Neural crest cell (in vitro differentiated cells): ENCODE measurements at regions not wholly inside any gene's neighbourhood (a gene's known extent, or its start where the extent isn't known, plus 50 kb on each side); places are given as distances from the start of the nearest gene placed in this dataset.

Source experiments
- DNase-seq: peaks from one replicate; pipeline ENCODE4 v3.0.0; 2021; ENCODE audit warnings: low read depth, mixed read lengths, low spot score
- H3K27ac Mint-ChIP-seq: one replicate; pipeline ENCODE4 v1.8.0; 2021; ENCODE audit warnings: mild to moderate bottlenecking, mixed read lengths; ENCODE audit not compliant: unreplicated experiment
- H3K27me3 Mint-ChIP-seq: 2 replicates; pipeline ENCODE4 v1.8.0; 2021; ENCODE audit warnings: low read depth, mild to moderate bottlenecking, mixed read lengths
- H3K36me3 Mint-ChIP-seq: 2 replicates; pipeline ENCODE4 v1.8.0; 2021; ENCODE audit warnings: low read depth, mild to moderate bottlenecking, mixed read lengths
- H3K4me1 Mint-ChIP-seq: 2 replicates; pipeline ENCODE4 v1.8.0; 2021; ENCODE audit warnings: mixed read lengths
- H3K4me3 Mint-ChIP-seq: one replicate; pipeline ENCODE4 v1.8.0; 2021; ENCODE audit warnings: mild to moderate bottlenecking, mixed read lengths
- H3K9me3 Mint-ChIP-seq: 2 replicates; pipeline ENCODE4 v1.8.0; 2021; ENCODE audit warnings: mixed read lengths
- CTCF ChIP-seq: fragments of 200-600 bp; sonication (generic); conservative IDR thresholded peaks from 2 replicates; pipeline ENCODE4 v1.5.0; 2021; ENCODE audit warnings: antibody characterized with exemption, mild to moderate bottlenecking

GRCh38 chr1:47708019-47708535, 270.2 kb downstream of the FOXD2 start:
- DNase-seq, result no peak
- TF ChIP-seq CTCF, result no peak
- Mint-ChIP-seq H3K9me3 (no peaks in the 10 kb centered on the region), H3K27me3 (peaks cover 95% of the 10 kb centered on the region), H3K36me3 (no peaks in the 10 kb centered on the region), H3K4me3 (peak overlapping the region; percentile 76), H3K4me1 (peaks cover 40% of the 10 kb centered on the region), H3K27ac (no peak overlapping the region)

- peak overlapping the region; percentile 27 for H3K27ac Mint-ChIP-seq
- peaks cover 39% of the 10 kb centered on the region for H3K4me1 Mint-ChIP-seq
- H3K9me3 Mint-ChIP-seq, result no peaks in the 10 kb centered on the region
- H3K4me3 Mint-ChIP-seq, result no peak overlapping the region
- no peak for TF ChIP-seq CTCF
- no peaks in the 10 kb centered on the region for H3K36me3 Mint-ChIP-seq
- peaks cover 95% of the 10 kb centered on the region for H3K27me3 Mint-ChIP-seq
- no peak for DNase-seq
Measured at GRCh38 chr1:47708658-47709018, 270.8 kb downstream of the FOXD2 start.

- Mint-ChIP-seq H3K4me1 (peaks cover 39% of the 10 kb centered on the region), H3K36me3 (no peaks in the 10 kb centered on the region), H3K4me3 (peak overlapping the region; percentile 82), H3K27ac (no peak overlapping the region), H3K9me3 (no peaks in the 10 kb centered on the region), H3K27me3 (peaks cover 95% of the 10 kb centered on the region)
- peak; percentile 54 for DNase-seq
- peak; percentile 67 for TF ChIP-seq CTCF
Measured at GRCh38 chr1:47709019-47709871, 271.4 kb downstream of the FOXD2 start.

- Mint-ChIP-seq H3K27me3 (peaks cover 95% of the 10 kb centered on the region), H3K9me3 (no peaks in the 10 kb centered on the region), H3K4me1 (peaks cover 35% of the 10 kb centered on the region)
Measured at GRCh38 chr1:47709872-47710231, 272.0 kb downstream of the FOXD2 start.

DNA sequence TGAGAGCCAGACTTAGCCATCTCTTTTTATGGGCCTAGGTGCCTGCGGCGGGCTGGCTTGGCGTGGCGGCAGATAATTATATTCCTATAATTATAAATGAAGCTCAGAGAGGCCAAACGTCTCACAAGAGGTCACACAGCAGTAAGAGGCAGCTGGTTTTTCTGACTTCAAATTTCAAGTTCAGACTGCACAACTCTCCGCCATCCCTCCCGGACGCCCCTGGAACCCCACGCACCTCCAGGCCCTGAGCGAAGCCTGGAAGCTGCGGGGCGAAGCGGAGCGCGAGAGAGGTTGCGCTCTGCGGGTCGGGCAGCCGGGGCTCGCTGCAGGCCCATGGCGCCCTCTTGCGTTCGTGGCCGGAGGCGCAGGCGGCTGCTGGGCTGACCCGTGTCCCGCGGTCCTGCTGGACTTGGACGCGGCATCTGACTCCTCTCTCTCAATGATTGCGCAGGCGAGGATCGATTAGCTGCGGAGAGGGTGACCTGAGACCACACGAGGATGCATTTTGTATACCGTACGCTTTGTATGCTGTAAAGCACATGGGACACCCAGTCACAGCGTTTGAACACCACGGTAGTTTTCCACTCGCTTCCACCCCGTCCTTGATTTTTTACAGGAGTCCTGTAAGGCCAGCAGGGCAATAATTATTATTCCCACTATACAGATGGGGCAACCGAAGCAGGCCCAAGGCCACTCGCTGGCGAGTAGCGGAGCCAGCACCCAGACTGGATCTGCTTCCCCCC, 272.7 kb downstream of the FOXD2 start:
- Mint-ChIP-seq H3K27me3 (peaks cover 95% of the 10 kb centered on the region), H3K4me3 (peak overlapping the region; percentile 79), H3K9me3 (no peaks in the 10 kb centered on the region), H3K27ac (no peak overlapping the region), H3K36me3 (no peaks in the 10 kb centered on the region), H3K4me1 (peaks cover 36% of the 10 kb centered on the region)
- TF ChIP-seq CTCF, result peak; percentile 99
- DNase-seq, result peak; percentile 93

More at GRCh38 chr1:47709872-47710231, 272.0 kb downstream of the FOXD2 start:
- Mint-ChIP-seq H3K36me3 (no peaks in the 10 kb centered on the region), H3K27ac (no peak overlapping the region), H3K4me3 (peak overlapping the region; percentile 79)
- no peak for DNase-seq
- TF ChIP-seq CTCF, result no peak
